HCT116 (cell line): ENCODE measurements at regions not wholly inside any gene's neighbourhood (a gene's known extent, or its start where the extent isn't known, plus 50 kb on each side); places are given as distances from the start of the nearest gene placed in this dataset.

ENCODE experiments used
- ATF3 ChIP-seq: IDR thresholded peaks from 2 replicates; pipeline ENCODE4 v1.6.1; 2012
- EZH2 ChIP-seq: fragments of 200-600 bp; sonication (generic); IDR thresholded peaks from 2 replicates; pipeline ENCODE4 v1.6.1; 2017; ENCODE audit warnings: antibody characterized with exemption, mixed run types
- JUND ChIP-seq: IDR thresholded peaks from 2 replicates; pipeline ENCODE4 v1.6.1; 2012
- RAD21 ChIP-seq: IDR thresholded peaks from 2 replicates; pipeline ENCODE4 v1.6.1; 2012; ENCODE audit warnings: low read depth, mild to moderate bottlenecking

- TF ChIP-seq EZH2: no peak
- no peak for TF ChIP-seq JUND
- TF ChIP-seq RAD21: no peak
- TF ChIP-seq ATF3: no peak
Observed at GRCh38 chr6:134495890-134496248, 178.0 kb upstream of the SGK1 start.
